RWPE1 (cell line): ENCODE measurements at regions not wholly inside any gene's neighbourhood (a gene's known extent, or its start where the extent isn't known, plus 50 kb on each side); places are given as distances from the start of the nearest gene placed in this dataset.

Experiments
- CTCF ChIA-PET: fragments of 350-600 bp; sonication (Branson Sonifier 250); formaldehyde crosslinking; extraction: SDS; loops from one replicate; lab custom pipeline; 2021; lab: Yijun Ruan, JAX
- POLR2A ChIA-PET: fragments of 400-600 bp; formaldehyde crosslinking; extraction: SDS; loops from one replicate; lab custom pipeline; 2020; ENCODE audit warnings: antibody characterized with exemption; ENCODE audit not compliant: low non-redundant PET; lab: Yijun Ruan, JAX
- DNase-seq: peaks from one replicate; pipeline ENCODE4 v3.0.0; 2012; ENCODE audit warnings: low spot score
- H3K27ac ChIP-seq: fragments of 450-650 bp; 2 replicates; pipeline ENCODE4 v1.5.1; 2017
- CTCF ChIP-seq: fragments of 450-650 bp; conservative IDR thresholded peaks from 2 replicates; pipeline ENCODE4 v1.5.1; 2017; ENCODE audit warnings: low read depth, mild to moderate bottlenecking

- ChIA-PET POLR2A (no interaction called here), CTCF (no interaction called here)
- no peak for TF ChIP-seq CTCF
These were observed 168.3 kb downstream of the ASB1 start for GRCh38 chr2:238594796-238595749.

GRCh38 chr2:238595750-238596570 is 169.2 kb downstream of the ASB1 start:
- no peak for TF ChIP-seq CTCF
- DNase-seq: no peak
- peak overlapping the region; percentile 87; the same call in 1 of the 2 replicates for H3K27ac ChIP-seq
- ChIA-PET CTCF (no interaction called here), POLR2A (no interaction called here)

More at GRCh38 chr2:238594796-238595749, 168.3 kb downstream of the ASB1 start:
- no peak for DNase-seq
- no peak overlapping the region for H3K27ac ChIP-seq

GRCh38 chr2:238596571-238597551 is 170.1 kb downstream of the ASB1 start:
- CTCF ChIA-PET: interaction anchor here (0.6 to 0.8 kb wide), 3 partner anchors 11 to 231 kb away, joined by 3 read pairs; no protein-coding TSS in a partner anchor
- POLR2A ChIA-PET: interaction anchor here (0.7 kb wide), 1 partner anchor 89 kb away, joined by 4 read pairs; no protein-coding TSS in a partner anchor
- no peak for TF ChIP-seq CTCF
- peak; percentile 94 for DNase-seq
- H3K27ac ChIP-seq: peak overlapping the region; percentile 87

- no peak for DNase-seq
- no peak for TF ChIP-seq CTCF
- ChIA-PET CTCF (interaction anchor here (0.7 to 0.8 kb wide), 2 partner anchors 12 to 227 kb away, joined by 3 read pairs; no protein-coding TSS in a partner anchor), POLR2A (interaction anchor here (0.7 kb wide), 1 partner anchor 88 kb away, joined by 4 read pairs; no protein-coding TSS in a partner anchor)
- H3K27ac ChIP-seq: peak overlapping the region; percentile 87
These were observed 171.2 kb downstream of the ASB1 start for GRCh38 chr2:238597638-238598528.

- no peak for TF ChIP-seq CTCF
- ChIA-PET CTCF (no interaction called here), POLR2A (no interaction called here)
- H3K27ac ChIP-seq: no peak overlapping the region; the same call in 1 of the 2 replicates
- DNase-seq: no peak
These were observed 172.2 kb downstream of the ASB1 start for GRCh38 chr2:238598802-238599530.
